ENCODE measurements at regions not wholly inside any gene's neighbourhood (a gene's known extent, or its start where the extent isn't known, plus 50 kb on each side); places are given as distances from the start of the nearest gene placed in this dataset.
"Not testable (repeated sequence)": the region's sequence is repeated elsewhere in the genome, so short reads cannot be mapped to it uniquely, and the experiment has no call there.

DNA sequence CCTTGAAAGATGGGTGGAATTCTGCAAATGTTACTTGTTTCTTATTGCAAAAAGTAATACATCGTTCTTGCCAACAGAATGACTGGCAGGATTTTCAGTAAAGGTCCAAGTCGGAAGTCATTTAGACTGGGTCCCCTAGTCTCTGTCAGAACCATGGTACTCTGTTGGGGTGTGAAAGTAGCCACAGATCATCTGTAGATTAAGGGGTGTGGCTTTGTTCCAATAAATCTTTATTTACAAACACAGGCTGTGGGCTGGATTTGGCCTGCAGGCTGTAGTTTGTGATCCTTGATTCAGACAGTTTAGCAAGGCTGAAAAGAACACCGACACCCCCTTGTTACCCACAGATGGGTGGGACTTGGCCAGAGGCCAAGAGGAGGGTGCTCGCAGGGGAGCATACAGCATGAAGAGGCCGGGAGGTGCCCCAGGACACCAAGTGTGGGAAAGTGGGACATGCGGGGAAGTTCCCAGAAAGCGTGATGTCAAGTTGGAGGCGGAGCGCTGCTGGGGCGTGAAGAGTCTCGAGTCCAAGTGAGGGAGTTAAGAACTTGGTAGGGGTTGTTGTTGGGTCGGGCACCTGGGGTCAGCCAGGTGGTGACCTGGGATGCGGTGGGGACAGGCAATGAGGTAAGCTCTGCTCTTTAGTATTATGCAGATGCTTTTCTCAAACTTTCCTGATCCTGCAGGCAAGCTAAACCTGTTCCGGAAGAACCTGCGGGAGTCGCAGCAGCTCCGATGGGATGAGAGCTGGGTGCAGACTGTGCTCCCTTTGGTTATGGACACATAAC lies 175.7 kb downstream of the ADRA2C start:
- TF ChIP-seq, protein P1, sequence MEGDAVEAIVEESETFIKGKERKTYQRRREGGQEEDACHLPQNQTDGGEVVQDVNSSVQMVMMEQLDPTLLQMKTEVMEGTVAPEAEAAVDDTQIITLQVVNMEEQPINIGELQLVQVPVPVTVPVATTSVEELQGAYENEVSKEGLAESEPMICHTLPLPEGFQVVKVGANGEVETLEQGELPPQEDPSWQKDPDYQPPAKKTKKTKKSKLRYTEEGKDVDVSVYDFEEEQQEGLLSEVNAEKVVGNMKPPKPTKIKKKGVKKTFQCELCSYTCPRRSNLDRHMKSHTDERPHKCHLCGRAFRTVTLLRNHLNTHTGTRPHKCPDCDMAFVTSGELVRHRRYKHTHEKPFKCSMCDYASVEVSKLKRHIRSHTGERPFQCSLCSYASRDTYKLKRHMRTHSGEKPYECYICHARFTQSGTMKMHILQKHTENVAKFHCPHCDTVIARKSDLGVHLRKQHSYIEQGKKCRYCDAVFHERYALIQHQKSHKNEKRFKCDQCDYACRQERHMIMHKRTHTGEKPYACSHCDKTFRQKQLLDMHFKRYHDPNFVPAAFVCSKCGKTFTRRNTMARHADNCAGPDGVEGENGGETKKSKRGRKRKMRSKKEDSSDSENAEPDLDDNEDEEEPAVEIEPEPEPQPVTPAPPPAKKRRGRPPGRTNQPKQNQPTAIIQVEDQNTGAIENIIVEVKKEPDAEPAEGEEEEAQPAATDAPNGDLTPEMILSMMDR (IDR thresholded peaks at IDR 0.05): not testable (repeated sequence)
- not testable (repeated sequence) for TF ChIP-seq POLR2AphosphoS5 (IDR thresholded peaks at IDR 0.05; ENCODE audit: low read depth, low read length); RCOR1 (IDR thresholded peaks at IDR 0.05; ENCODE audit: low read length); NRF1 (IDR thresholded peaks at IDR 0.05; ENCODE audit: low read depth, low read length); FOXJ3 (CRISPR knock-in tag; IDR thresholded peaks at IDR 0.05); NFIC (IDR thresholded peaks at IDR 0.05; ENCODE audit: borderline replicate concordance); SMC3 (IDR thresholded peaks at IDR 0.05; ENCODE audit: low read depth, low read length); EP300 (IDR thresholded peaks at IDR 0.05; ENCODE audit: borderline replicate concordance in 1 of 2, low read depth in 1 of 2, low read length in 1 of 2); EZH2phosphoT487 (IDR thresholded peaks at IDR 0.05; ENCODE audit: borderline replicate concordance, low read depth)
- TF ChIP-seq, protein P2, sequence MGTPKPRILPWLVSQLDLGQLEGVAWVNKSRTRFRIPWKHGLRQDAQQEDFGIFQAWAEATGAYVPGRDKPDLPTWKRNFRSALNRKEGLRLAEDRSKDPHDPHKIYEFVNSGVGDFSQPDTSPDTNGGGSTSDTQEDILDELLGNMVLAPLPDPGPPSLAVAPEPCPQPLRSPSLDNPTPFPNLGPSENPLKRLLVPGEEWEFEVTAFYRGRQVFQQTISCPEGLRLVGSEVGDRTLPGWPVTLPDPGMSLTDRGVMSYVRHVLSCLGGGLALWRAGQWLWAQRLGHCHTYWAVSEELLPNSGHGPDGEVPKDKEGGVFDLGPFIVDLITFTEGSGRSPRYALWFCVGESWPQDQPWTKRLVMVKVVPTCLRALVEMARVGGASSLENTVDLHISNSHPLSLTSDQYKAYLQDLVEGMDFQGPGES (IDR thresholded peaks at IDR 0.05; ENCODE audit: low read depth, low read length): not testable (repeated sequence)
- TF ChIP-seq, protein P3, sequence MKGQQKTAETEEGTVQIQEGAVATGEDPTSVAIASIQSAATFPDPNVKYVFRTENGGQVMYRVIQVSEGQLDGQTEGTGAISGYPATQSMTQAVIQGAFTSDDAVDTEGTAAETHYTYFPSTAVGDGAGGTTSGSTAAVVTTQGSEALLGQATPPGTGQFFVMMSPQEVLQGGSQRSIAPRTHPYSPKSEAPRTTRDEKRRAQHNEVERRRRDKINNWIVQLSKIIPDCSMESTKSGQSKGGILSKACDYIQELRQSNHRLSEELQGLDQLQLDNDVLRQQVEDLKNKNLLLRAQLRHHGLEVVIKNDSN (IDR thresholded peaks at IDR 0.05; ENCODE audit: borderline replicate concordance, low read depth): not testable (repeated sequence)
